ENCODE measurements at regions not wholly inside any gene's neighbourhood (a gene's known extent, or its start where the extent isn't known, plus 50 kb on each side); places are given as distances from the start of the nearest gene placed in this dataset.

- no peaks in the 10 kb centered on the region for H3F3A ChIP-seq (ENCODE audit: insufficient read depth)
- no peaks in the 10 kb centered on the region for H3K4me1 ChIP-seq (ENCODE audit: insufficient read depth)
- no peak for DNase-seq
- no peak overlapping the region for H2AFZ ChIP-seq
- no peak overlapping the region for H3K4me3 ChIP-seq
- H4K20me1 ChIP-seq (ENCODE audit: insufficient read depth): no peaks in the 10 kb centered on the region
- H3K4me2 ChIP-seq (ENCODE audit: unreplicated experiment): no peak overlapping the region
- in situ Hi-C loops (cut with MboI): no loop called here
- H3K27ac ChIP-seq: no peak overlapping the region
- TF ChIP-seq EZH2 (IDR thresholded peaks at IDR 0.05; ENCODE audit: insufficient read depth, poor library complexity, severe bottlenecking) (no peak), EZH2phosphoT487 (IDR thresholded peaks at IDR 0.05; ENCODE audit: insufficient read depth, low read depth) (no peak)
- H3K9me3 ChIP-seq (ENCODE audit: low read depth): no peaks in the 10 kb centered on the region
- 28 to 32% methylated on average over 2 of the region's 2 CpGs for WGBS, 2 experiments (ENCODE audit: low coverage in 1 of 2, low lambda C conversion rate in 2 of 2, missing lambda C conversion rate in 2 of 2)
- H3K36me3 ChIP-seq (ENCODE audit: low read depth): no peaks in the 10 kb centered on the region
- H3K9ac ChIP-seq: no peak overlapping the region
- H3K9me2 ChIP-seq (ENCODE audit: insufficient read depth): no peaks in the 10 kb centered on the region
- H3K79me2 ChIP-seq (ENCODE audit: insufficient read depth): no peaks in the 10 kb centered on the region
- H3K27me3 ChIP-seq (replicated peaks; ENCODE audit: insufficient read depth): no peaks in the 10 kb centered on the region
Observed at GRCh38 chr5:20229303-20230005, 241.5 kb upstream of the CDH18 start.

- Histone ChIP-seq H2AFZ (no peak overlapping the region), H3K9me3 (ENCODE audit: low read depth) (no peaks in the 10 kb centered on the region), H3K27ac (no peak overlapping the region), H3K36me3 (ENCODE audit: low read depth) (no peaks in the 10 kb centered on the region), H4K20me1 (ENCODE audit: insufficient read depth) (no peaks in the 10 kb centered on the region), H3K9ac (no peak overlapping the region), H3K9me2 (ENCODE audit: insufficient read depth) (no peaks in the 10 kb centered on the region), H3K4me1 (ENCODE audit: insufficient read depth) (no peaks in the 10 kb centered on the region), H3K79me2 (ENCODE audit: insufficient read depth) (no peaks in the 10 kb centered on the region), H3K27me3 (replicated peaks; ENCODE audit: insufficient read depth) (no peaks in the 10 kb centered on the region), H3F3A (ENCODE audit: insufficient read depth) (no peaks in the 10 kb centered on the region), H3K4me2 (ENCODE audit: unreplicated experiment) (no peak overlapping the region), H3K4me3 (no peak overlapping the region)
- in situ Hi-C loops (cut with MboI): no loop called here
- no peak for DNase-seq
- WGBS, 2 experiments (ENCODE audit: low coverage in 1 of 2, low lambda C conversion rate in 2 of 2, missing lambda C conversion rate in 2 of 2): 13 to 14% methylated on average over 2 of the region's 2 CpGs
- TF ChIP-seq EZH2phosphoT487 (IDR thresholded peaks at IDR 0.05; ENCODE audit: insufficient read depth, low read depth) (no peak), EZH2 (IDR thresholded peaks at IDR 0.05; ENCODE audit: insufficient read depth, poor library complexity, severe bottlenecking) (no peak)
Observed at GRCh38 chr5:20224966-20225365, 237.0 kb upstream of the CDH18 start.

- Histone ChIP-seq H3F3A (ENCODE audit: insufficient read depth) (no peaks in the 10 kb centered on the region), H3K36me3 (ENCODE audit: low read depth) (no peaks in the 10 kb centered on the region), H3K9me3 (ENCODE audit: low read depth) (no peaks in the 10 kb centered on the region), H3K4me3 (no peak overlapping the region), H3K79me2 (ENCODE audit: insufficient read depth) (no peaks in the 10 kb centered on the region), H4K20me1 (ENCODE audit: insufficient read depth) (no peaks in the 10 kb centered on the region), H3K27ac (no peak overlapping the region), H3K9ac (no peak overlapping the region), H3K4me1 (ENCODE audit: insufficient read depth) (no peaks in the 10 kb centered on the region), H3K9me2 (ENCODE audit: insufficient read depth) (no peaks in the 10 kb centered on the region), H3K4me2 (ENCODE audit: unreplicated experiment) (no peak overlapping the region), H3K27me3 (replicated peaks; ENCODE audit: insufficient read depth) (no peaks in the 10 kb centered on the region), H2AFZ (no peak overlapping the region)
- in situ Hi-C loops (cut with MboI): no loop called here
- DNase-seq: no peak
- 10 to 14% methylated on average over 1 of the region's 1 CpG for WGBS, 2 experiments (ENCODE audit: low coverage in 1 of 2, low lambda C conversion rate in 2 of 2, missing lambda C conversion rate in 2 of 2)
- TF ChIP-seq EZH2phosphoT487 (IDR thresholded peaks at IDR 0.05; ENCODE audit: insufficient read depth, low read depth) (no peak), EZH2 (IDR thresholded peaks at IDR 0.05; ENCODE audit: insufficient read depth, poor library complexity, severe bottlenecking) (no peak)
Observed at GRCh38 chr5:20224046-20224445, 236.0 kb upstream of the CDH18 start.

- Histone ChIP-seq H3K79me2 (ENCODE audit: insufficient read depth) (no peaks in the 10 kb centered on the region), H3K9me3 (ENCODE audit: low read depth) (no peaks in the 10 kb centered on the region), H3K27ac (no peak overlapping the region), H3K4me2 (ENCODE audit: unreplicated experiment) (no peak overlapping the region), H3K9me2 (ENCODE audit: insufficient read depth) (no peaks in the 10 kb centered on the region), H3K27me3 (replicated peaks; ENCODE audit: insufficient read depth) (no peaks in the 10 kb centered on the region), H2AFZ (no peak overlapping the region), H3K9ac (no peak overlapping the region), H3K36me3 (ENCODE audit: low read depth) (no peaks in the 10 kb centered on the region), H3K4me3 (no peak overlapping the region), H3K4me1 (ENCODE audit: insufficient read depth) (no peaks in the 10 kb centered on the region), H3F3A (ENCODE audit: insufficient read depth) (no peaks in the 10 kb centered on the region), H4K20me1 (ENCODE audit: insufficient read depth) (no peaks in the 10 kb centered on the region)
- TF ChIP-seq EZH2phosphoT487 (IDR thresholded peaks at IDR 0.05; ENCODE audit: insufficient read depth, low read depth) (no peak), EZH2 (IDR thresholded peaks at IDR 0.05; ENCODE audit: insufficient read depth, poor library complexity, severe bottlenecking) (no peak)
- no peak for DNase-seq
- WGBS, 2 experiments (ENCODE audit: low coverage in 1 of 2, low lambda C conversion rate in 2 of 2, missing lambda C conversion rate in 2 of 2): 2 to 6% methylated on average over 2 of the region's 2 CpGs
- in situ Hi-C loops (cut with MboI): no loop called here
Observed at GRCh38 chr5:20223451-20223850, 235.5 kb upstream of the CDH18 start.

All from GM23248 (cell line).